Chondrocyte (in vitro differentiated cells): ENCODE measurements at regions not wholly inside any gene's neighbourhood (a gene's known extent, or its start where the extent isn't known, plus 50 kb on each side); places are given as distances from the start of the nearest gene placed in this dataset.
"Not testable (repeated sequence)": the region's sequence is repeated elsewhere in the genome, so short reads cannot be mapped to it uniquely, and the experiment has no call there.

Experiments used
- DNase-seq: peaks from one replicate; pipeline ENCODE4 v3.0.0; 2021; ENCODE audit warnings: mixed read lengths, low spot score
- H3K27ac Mint-ChIP-seq: one replicate; pipeline ENCODE4 v1.8.0; 2021; ENCODE audit warnings: mild to moderate bottlenecking, moderate library complexity, mixed read lengths; ENCODE audit not compliant: unreplicated experiment
- H3K27me3 Mint-ChIP-seq: 2 replicates; pipeline ENCODE4 v1.8.0; 2021; ENCODE audit warnings: low read depth, mixed read lengths
- H3K36me3 Mint-ChIP-seq: 2 replicates; pipeline ENCODE4 v1.8.0; 2021; ENCODE audit warnings: low read depth, mixed read lengths
- H3K4me1 Mint-ChIP-seq: 2 replicates; pipeline ENCODE4 v1.8.0; 2021; ENCODE audit warnings: low read depth, mild to moderate bottlenecking, mixed read lengths
- H3K4me3 Mint-ChIP-seq: one replicate; pipeline ENCODE4 v1.8.0; 2021; ENCODE audit warnings: mild to moderate bottlenecking, moderate library complexity, mixed read lengths; ENCODE audit not compliant: unreplicated experiment
- H3K9me3 Mint-ChIP-seq: 2 replicates; pipeline ENCODE4 v1.8.0; 2021; ENCODE audit warnings: low read depth, mixed read lengths
- TF ChIP-seq, protein P1 (sequence below): fragments of 200-600 bp; sonication (generic); IDR thresholded peaks from 2 replicates; pipeline ENCODE4 v1.5.0; 2021; ENCODE audit warnings: antibody characterized with exemption, mild to moderate bottlenecking, moderate library complexity

DNA sequence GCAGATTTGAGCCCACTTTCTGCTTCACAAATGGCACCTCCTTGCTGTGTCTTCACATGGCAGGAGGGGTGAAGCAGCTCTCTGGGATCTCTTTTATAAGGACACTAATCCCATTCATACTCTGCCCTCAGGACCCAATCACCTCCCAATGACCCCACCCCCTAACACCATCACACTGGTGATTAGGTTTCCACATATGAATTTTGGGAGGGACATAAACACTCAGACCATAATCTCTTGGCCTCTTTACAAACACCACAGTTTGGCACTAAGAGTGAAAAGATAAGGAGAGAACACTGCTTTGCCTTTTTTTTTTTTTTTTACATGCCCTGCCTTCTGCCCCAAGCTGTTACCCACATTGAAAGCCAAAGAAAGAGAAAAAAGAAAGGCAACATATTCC is 166.2 kb upstream of the NFIA start:
- no peaks in the 10 kb centered on the region for H3K27me3 Mint-ChIP-seq
- no peak overlapping the region for H3K4me3 Mint-ChIP-seq

DNA sequence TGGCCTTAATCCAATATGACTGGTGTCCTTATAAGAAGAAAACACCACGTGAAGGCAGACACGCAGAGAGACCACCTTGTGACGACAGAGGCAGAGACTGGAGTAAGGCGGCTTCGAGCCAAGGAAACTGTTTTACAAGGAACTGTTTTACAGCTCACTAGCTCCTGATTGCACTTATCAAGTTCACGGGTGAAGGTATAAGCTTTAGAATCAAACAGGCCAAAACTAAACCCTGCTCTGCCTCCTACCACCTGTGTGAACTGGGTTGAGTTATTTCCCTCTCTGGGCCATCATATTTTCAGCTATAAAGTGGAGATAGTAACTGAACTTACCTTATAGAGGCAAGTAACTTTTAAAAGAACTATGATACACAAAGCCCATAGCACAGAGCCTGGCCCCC is 166.9 kb upstream of the NFIA start:
- Mint-ChIP-seq H3K36me3 (peaks cover 3% of the 10 kb centered on the region), H3K9me3 (peaks cover 7% of the 10 kb centered on the region), H3K4me3 (no peak overlapping the region), H3K27ac (no peak overlapping the region), H3K4me1 (peaks cover 12% of the 10 kb centered on the region), H3K27me3 (no peaks in the 10 kb centered on the region)
- TF ChIP-seq, protein P1, sequence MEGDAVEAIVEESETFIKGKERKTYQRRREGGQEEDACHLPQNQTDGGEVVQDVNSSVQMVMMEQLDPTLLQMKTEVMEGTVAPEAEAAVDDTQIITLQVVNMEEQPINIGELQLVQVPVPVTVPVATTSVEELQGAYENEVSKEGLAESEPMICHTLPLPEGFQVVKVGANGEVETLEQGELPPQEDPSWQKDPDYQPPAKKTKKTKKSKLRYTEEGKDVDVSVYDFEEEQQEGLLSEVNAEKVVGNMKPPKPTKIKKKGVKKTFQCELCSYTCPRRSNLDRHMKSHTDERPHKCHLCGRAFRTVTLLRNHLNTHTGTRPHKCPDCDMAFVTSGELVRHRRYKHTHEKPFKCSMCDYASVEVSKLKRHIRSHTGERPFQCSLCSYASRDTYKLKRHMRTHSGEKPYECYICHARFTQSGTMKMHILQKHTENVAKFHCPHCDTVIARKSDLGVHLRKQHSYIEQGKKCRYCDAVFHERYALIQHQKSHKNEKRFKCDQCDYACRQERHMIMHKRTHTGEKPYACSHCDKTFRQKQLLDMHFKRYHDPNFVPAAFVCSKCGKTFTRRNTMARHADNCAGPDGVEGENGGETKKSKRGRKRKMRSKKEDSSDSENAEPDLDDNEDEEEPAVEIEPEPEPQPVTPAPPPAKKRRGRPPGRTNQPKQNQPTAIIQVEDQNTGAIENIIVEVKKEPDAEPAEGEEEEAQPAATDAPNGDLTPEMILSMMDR: no peak
- DNase-seq: no peak

More for the DNA sequence above, 166.2 kb upstream of the NFIA start:
- Mint-ChIP-seq H3K9me3 (peaks cover 7% of the 10 kb centered on the region), H3K4me1 (peaks cover 11% of the 10 kb centered on the region), H3K27ac (no peak overlapping the region), H3K36me3 (peaks cover 3% of the 10 kb centered on the region)
- DNase-seq: no peak
- TF ChIP-seq, protein P1: no peak

DNA sequence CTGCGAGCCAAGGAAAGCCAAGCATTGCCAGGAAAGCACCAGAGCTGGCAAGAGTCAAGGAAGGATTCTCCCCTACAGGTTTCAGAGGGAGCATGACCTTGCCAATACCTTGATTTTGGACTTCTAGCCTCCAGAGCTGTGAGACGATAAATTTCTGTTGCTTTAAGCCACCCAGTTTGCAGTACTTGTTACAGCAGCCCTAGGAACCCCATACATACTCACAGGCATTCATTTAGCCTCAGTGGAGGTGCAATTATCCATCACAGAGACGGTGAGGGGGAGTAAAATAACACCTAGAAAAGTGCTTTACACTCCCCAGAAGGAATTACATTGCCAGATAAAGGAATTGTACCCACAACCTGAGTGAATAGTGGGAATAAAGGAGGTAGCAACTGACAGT is 167.4 kb upstream of the NFIA start:
- Mint-ChIP-seq H3K36me3 (peaks cover 3% of the 10 kb centered on the region), H3K9me3 (peaks cover 7% of the 10 kb centered on the region), H3K4me1 (peaks cover 12% of the 10 kb centered on the region), H3K27me3 (no peaks in the 10 kb centered on the region), H3K27ac (no peak overlapping the region), H3K4me3 (no peak overlapping the region)
- TF ChIP-seq, protein P1: no peak
- no peak for DNase-seq

DNA sequence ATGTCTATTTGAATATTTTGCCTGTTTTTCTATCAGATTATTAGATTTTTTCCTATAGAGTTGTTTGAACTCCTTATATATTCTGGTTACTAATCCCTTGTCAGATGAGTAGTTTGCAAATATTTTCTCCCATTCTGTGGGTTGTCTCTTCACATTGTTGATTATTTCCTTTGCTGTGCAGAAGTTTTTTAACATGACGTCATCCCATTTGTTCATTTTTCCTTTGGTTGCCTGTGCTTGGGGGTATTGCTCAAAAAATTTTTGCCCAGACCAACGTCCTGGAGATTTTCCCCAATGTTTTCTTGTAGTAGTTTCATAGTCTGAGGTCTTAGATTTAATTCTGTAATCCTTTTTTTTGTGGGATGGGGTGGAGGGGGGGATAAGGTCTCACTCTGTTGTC is 168.7 kb upstream of the NFIA start:
- H3K9me3 Mint-ChIP-seq, H3K36me3 Mint-ChIP-seq, H3K27ac Mint-ChIP-seq, H3K27me3 Mint-ChIP-seq, DNase-seq, H3K4me3 Mint-ChIP-seq: not testable (repeated sequence)
- H3K4me1 Mint-ChIP-seq: peaks cover 12% of the 10 kb centered on the region

DNA sequence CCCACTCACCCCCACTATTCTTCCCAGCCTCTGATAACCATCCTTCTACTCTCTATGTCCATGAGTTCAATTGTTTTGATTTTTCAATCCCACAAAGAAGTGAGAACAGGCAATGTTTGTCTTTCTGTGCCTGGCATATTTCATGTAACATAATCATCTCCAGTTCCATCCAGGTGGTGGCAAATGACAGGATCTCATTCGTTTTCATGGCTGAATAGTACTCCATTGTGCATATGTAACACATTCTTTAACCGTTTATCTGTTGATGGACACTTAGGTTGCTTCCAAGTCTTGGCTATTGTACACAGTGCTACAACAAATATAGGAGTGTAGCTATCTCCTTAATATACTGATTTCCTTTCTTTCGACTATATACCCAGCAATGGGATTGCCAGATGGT is 169.3 kb upstream of the NFIA start:
- H3K27ac Mint-ChIP-seq: no peak overlapping the region

More for the DNA sequence above, 169.3 kb upstream of the NFIA start:
- H3K4me1 Mint-ChIP-seq: peaks cover 12% of the 10 kb centered on the region
- H3K27me3 Mint-ChIP-seq: no peaks in the 10 kb centered on the region
- H3K9me3 Mint-ChIP-seq: peaks cover 7% of the 10 kb centered on the region
- TF ChIP-seq, protein P1: no peak
- no peak for DNase-seq
- no peak overlapping the region for H3K4me3 Mint-ChIP-seq
- peaks cover 3% of the 10 kb centered on the region for H3K36me3 Mint-ChIP-seq
